HEK293 (cell line): ENCODE measurements at regions not wholly inside any gene's neighbourhood (a gene's known extent, or its start where the extent isn't known, plus 50 kb on each side); places are given as distances from the start of the nearest gene placed in this dataset.

Experiments
- CTCF ChIA-PET: fragments of 350-600 bp; formaldehyde crosslinking; extraction: SDS; loops from one replicate; lab custom pipeline; 2021; ENCODE audit warnings: antibody characterized with exemption; lab: Yijun Ruan, JAX
- POLR2A ChIA-PET: fragments of 300-600 bp; formaldehyde crosslinking; extraction: SDS; loops from one replicate; lab custom pipeline; 2020; ENCODE audit warnings: antibody characterized with exemption, inconsistent platforms; lab: Yijun Ruan, JAX
- H3K27ac ChIP-seq: fragments of 200-500 bp; sonication (Bioruptor generic); 2 replicates; pipeline ENCODE4 v1.5.1; 2014; ENCODE audit warnings: low read depth, low read length, control low read depth, inconsistent platforms; ENCODE audit errors: extremely low read depth
- H3K36me3 ChIP-seq, 2 experiments: fragments of 200-500 bp in 1 of 2; sonication (Bioruptor generic) in 1 of 2; 1 replicate in 1 of 2; 2 replicates in 1 of 2; pipeline ENCODE4 v1.5.1; 2014 to 2017; ENCODE audit warnings: inconsistent platforms in 2 of 2, low read length in 2 of 2; ENCODE audit not compliant: control insufficient read depth in 2 of 2, insufficient read depth in 1 of 2
- H3K4me1 ChIP-seq: fragments of 200-500 bp; sonication (Bioruptor generic); 2 replicates; pipeline ENCODE4 v1.5.1; 2014; ENCODE audit warnings: mild to moderate bottlenecking, low read length, inconsistent platforms; ENCODE audit not compliant: control insufficient read depth, insufficient read depth
- H3K4me3 ChIP-seq: 2 replicates; pipeline ENCODE4 v1.5.1; 2011; ENCODE audit warnings: low read depth, mild to moderate bottlenecking, control low read depth, low read length, moderate library complexity
- H3K9me3 ChIP-seq: fragments of 200-500 bp; sonication (Bioruptor generic); 2 replicates; pipeline ENCODE4 v1.5.1; 2014; ENCODE audit warnings: low read depth, low read length, inconsistent platforms; ENCODE audit not compliant: control insufficient read depth, insufficient read depth
- BCL11A ChIP-seq: fragments of 450-650 bp; formaldehyde crosslinking; IDR thresholded peaks from 2 replicates; pipeline ENCODE4 v1.5.1; 2016; ENCODE audit warnings: low read depth, missing biosample characterization, missing genetic modification characterization
- GLI4 ChIP-seq: fragments of 450-650 bp; formaldehyde crosslinking; IDR thresholded peaks from 2 replicates; pipeline ENCODE4 v1.5.1; 2016; ENCODE audit warnings: missing biosample characterization, missing genetic modification characterization
- HOXC10 ChIP-seq: sonication (generic); formaldehyde crosslinking; IDR thresholded peaks from 2 replicates; pipeline ENCODE4 v1.8.1; 2023; ENCODE audit warnings: mild to moderate bottlenecking, missing genetic modification reagents
- KLF1 ChIP-seq: fragments of 450-650 bp; formaldehyde crosslinking; IDR thresholded peaks from 2 replicates; pipeline ENCODE4 v1.5.1; 2016; ENCODE audit warnings: missing biosample characterization, missing genetic modification characterization
- SALL2 ChIP-seq: fragments of 450-650 bp; formaldehyde crosslinking; IDR thresholded peaks from 2 replicates; pipeline ENCODE4 v1.5.0; 2017; ENCODE audit warnings: missing biosample characterization, mild to moderate bottlenecking, missing genetic modification characterization, borderline replicate concordance
- SP2 ChIP-seq: fragments of 450-650 bp; formaldehyde crosslinking; IDR thresholded peaks from 2 replicates; pipeline ENCODE4 v1.5.1; 2016; ENCODE audit warnings: missing biosample characterization, missing genetic modification characterization
- ZBTB1 ChIP-seq: fragments of 450-650 bp; formaldehyde crosslinking; IDR thresholded peaks from 2 replicates; pipeline ENCODE4 v1.5.1; 2016; ENCODE audit warnings: missing biosample characterization, missing genetic modification characterization
- ZBTB21 ChIP-seq: fragments of 450-650 bp; formaldehyde crosslinking; IDR thresholded peaks from 2 replicates; pipeline ENCODE4 v1.5.1; 2017; ENCODE audit warnings: missing biosample characterization, missing genetic modification characterization
- ZBTB48 ChIP-seq: fragments of 450-650 bp; formaldehyde crosslinking; IDR thresholded peaks from 2 replicates; pipeline ENCODE4 v1.5.1; 2016; ENCODE audit warnings: missing biosample characterization, missing genetic modification characterization
- ZIC2 ChIP-seq: fragments of 450-650 bp; formaldehyde crosslinking; IDR thresholded peaks from 2 replicates; pipeline ENCODE4 v1.5.1; 2016; ENCODE audit warnings: missing biosample characterization, missing genetic modification characterization
- ZNF2 ChIP-seq: fragments of 450-650 bp; formaldehyde crosslinking; IDR thresholded peaks from 2 replicates; pipeline ENCODE4 v1.5.1; 2016; ENCODE audit warnings: missing biosample characterization, missing genetic modification characterization
- ZNF223 ChIP-seq: fragments of 450-650 bp; formaldehyde crosslinking; IDR thresholded peaks from 2 replicates; pipeline ENCODE4 v1.5.1; 2016; ENCODE audit warnings: missing biosample characterization, missing genetic modification characterization
- ZNF335 ChIP-seq: fragments of 450-650 bp; formaldehyde crosslinking; conservative IDR thresholded peaks from 2 replicates; pipeline ENCODE4 v1.5.1; 2016; ENCODE audit warnings: missing biosample characterization, missing genetic modification characterization
- ZNF571 ChIP-seq: fragments of 450-650 bp; formaldehyde crosslinking; IDR thresholded peaks from 2 replicates; pipeline ENCODE4 v1.5.0; 2017; ENCODE audit warnings: missing biosample characterization, missing genetic modification characterization
- ZNF677 ChIP-seq: fragments of 450-650 bp; IDR thresholded peaks from 2 replicates; pipeline ENCODE4 v1.5.0; 2018; ENCODE audit warnings: missing biosample characterization, mild to moderate bottlenecking, missing genetic modification characterization, moderate library complexity
- ZNF837 ChIP-seq: fragments of 450-650 bp; formaldehyde crosslinking; IDR thresholded peaks from 2 replicates; pipeline ENCODE4 v1.5.1; 2016; ENCODE audit warnings: missing biosample characterization, missing genetic modification characterization
- TF ChIP-seq, protein P1 (sequence below): sonication (generic); formaldehyde crosslinking; IDR thresholded peaks from 2 replicates; pipeline ENCODE4 v1.8.1; 2022; ENCODE audit warnings: mild to moderate bottlenecking, moderate library complexity, missing genetic modification reagents
- TF ChIP-seq, protein P2 (sequence below): fragments of 450-650 bp; formaldehyde crosslinking; IDR thresholded peaks from 2 replicates; pipeline ENCODE4 v1.5.1; 2016; ENCODE audit warnings: missing biosample characterization, missing genetic modification characterization
- TF ChIP-seq, protein P3 (sequence below): fragments of 450-650 bp; formaldehyde crosslinking; IDR thresholded peaks from 2 replicates; pipeline ENCODE4 v1.5.1; 2017; ENCODE audit warnings: missing biosample characterization, mild to moderate bottlenecking, missing genetic modification characterization, moderate library complexity
- TF ChIP-seq, protein P4 (sequence below): fragments of 450-650 bp; formaldehyde crosslinking; IDR thresholded peaks from 2 replicates; pipeline ENCODE4 v1.5.1; 2016; ENCODE audit warnings: missing biosample characterization, missing genetic modification characterization
- TF ChIP-seq, protein P5 (sequence below): fragments of 450-650 bp; formaldehyde crosslinking; IDR thresholded peaks from 2 replicates; pipeline ENCODE4 v1.5.1; 2016; ENCODE audit warnings: missing biosample characterization, missing genetic modification characterization
- TF ChIP-seq, protein P6 (sequence below): fragments of 450-650 bp; formaldehyde crosslinking; IDR thresholded peaks from 2 replicates; pipeline ENCODE4 v1.5.1; 2017; ENCODE audit warnings: missing biosample characterization, missing genetic modification characterization

DNA sequence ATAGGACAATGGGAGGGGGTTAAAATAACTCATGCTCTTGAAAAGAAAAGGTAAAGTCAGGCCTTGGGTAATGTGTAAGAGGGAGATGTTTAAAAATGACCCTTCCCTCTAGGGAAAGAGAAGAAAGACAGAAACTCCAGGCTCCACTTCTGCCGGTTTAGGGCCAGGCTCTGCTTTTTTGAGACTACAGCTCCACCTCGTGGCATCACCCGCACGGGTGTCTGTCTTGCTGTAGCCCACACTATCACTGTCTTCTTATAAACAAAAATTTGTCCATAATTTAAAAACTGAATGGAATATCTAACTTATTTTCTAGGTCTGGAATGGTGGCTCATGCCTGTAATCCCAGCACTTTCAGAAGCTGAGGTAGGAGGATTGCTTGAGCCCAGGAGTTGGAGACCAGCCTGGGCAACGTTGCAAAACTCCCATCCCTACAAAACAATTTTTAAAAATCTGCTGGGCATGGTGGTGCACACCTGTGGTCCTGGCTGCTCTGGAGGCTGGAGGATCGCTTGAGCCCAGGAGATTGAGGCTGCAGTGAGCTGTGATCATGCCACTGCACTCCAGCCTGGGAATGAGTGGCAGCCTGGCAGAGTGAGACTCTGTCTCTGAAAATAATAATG is 65.1 kb upstream of the GTF3A start (continued):
- TF ChIP-seq, protein P1, sequence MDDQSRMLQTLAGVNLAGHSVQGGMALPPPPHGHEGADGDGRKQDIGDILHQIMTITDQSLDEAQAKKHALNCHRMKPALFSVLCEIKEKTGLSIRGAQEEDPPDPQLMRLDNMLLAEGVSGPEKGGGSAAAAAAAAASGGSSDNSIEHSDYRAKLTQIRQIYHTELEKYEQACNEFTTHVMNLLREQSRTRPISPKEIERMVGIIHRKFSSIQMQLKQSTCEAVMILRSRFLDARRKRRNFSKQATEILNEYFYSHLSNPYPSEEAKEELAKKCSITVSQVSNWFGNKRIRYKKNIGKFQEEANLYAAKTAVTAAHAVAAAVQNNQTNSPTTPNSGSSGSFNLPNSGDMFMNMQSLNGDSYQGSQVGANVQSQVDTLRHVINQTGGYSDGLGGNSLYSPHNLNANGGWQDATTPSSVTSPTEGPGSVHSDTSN (CRISPR knock-in tag): no peak
- no peak for TF ChIP-seq BCL11A
- TF ChIP-seq ZNF571 (tag by site-specific recombination): no peak
- TF ChIP-seq ZNF837 (tag by site-specific recombination): no peak
- TF ChIP-seq, protein P2, sequence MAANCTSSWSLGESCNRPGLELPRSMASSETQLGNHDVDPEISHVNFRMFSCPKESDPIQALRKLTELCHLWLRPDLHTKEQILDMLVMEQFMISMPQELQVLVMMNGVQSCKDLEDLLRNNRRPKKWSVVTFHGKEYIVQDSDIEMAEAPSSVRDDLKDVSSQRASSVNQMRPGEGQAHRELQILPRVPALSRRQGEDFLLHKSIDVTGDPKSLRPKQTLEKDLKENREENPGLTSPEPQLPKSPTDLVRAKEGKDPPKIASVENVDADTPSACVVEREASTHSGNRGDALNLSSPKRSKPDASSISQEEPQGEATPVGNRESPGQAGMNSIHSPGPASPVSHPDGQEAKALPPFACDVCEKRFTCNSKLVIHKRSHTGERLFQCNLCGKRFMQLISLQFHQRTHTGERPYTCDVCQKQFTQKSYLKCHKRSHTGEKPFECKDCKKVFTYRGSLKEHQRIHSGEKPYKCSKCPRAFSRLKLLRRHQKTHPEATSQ (tag by site-specific recombination): no peak
- no peak for TF ChIP-seq ZBTB1 (tag by site-specific recombination)
- TF ChIP-seq ZNF677 (tag by site-specific recombination): no peak
- no peak for TF ChIP-seq SP2 (tag by site-specific recombination)
- no peak for TF ChIP-seq HOXC10 (CRISPR knock-in tag)

DNA sequence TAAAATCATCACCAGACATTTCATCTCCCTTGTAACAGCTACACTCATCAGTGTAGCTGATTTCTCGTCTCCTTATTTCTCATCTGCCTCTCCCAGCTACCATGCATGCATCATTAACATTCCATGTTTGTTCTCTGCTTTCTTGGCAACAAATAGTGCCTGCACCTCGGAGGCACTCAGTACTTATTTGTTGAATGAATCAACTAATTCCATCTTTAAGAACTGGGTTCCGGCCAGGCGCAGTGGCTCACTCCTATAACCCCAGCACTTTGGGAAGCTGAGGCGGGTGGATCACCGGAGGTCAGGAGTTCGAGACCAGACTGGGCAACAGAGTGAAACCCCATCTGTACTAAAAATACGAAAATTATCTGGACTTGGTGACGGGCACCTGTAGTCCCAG is 63.9 kb upstream of the GTF3A start:
- CTCF ChIA-PET: interaction anchor here (0.6 to 5.7 kb wide), 10 partner anchors 17 to 624 kb away, joined by 3 to 124 read pairs (median 5); no protein-coding TSS in a partner anchor
- Histone ChIP-seq H3K4me3 (no peak overlapping the region), H3K9me3 (no peaks in the 10 kb centered on the region), H3K4me1 (no peaks in the 10 kb centered on the region), H3K27ac (no peak overlapping the region), H3K36me3 (no peaks in the 10 kb centered on the region)
- TF ChIP-seq ZBTB48 (tag by site-specific recombination) (no peak), SALL2 (tag by site-specific recombination) (no peak), KLF1 (tag by site-specific recombination) (no peak), ZNF223 (no peak), ZIC2 (tag by site-specific recombination) (no peak), GLI4 (no peak)
- TF ChIP-seq, protein P3, sequence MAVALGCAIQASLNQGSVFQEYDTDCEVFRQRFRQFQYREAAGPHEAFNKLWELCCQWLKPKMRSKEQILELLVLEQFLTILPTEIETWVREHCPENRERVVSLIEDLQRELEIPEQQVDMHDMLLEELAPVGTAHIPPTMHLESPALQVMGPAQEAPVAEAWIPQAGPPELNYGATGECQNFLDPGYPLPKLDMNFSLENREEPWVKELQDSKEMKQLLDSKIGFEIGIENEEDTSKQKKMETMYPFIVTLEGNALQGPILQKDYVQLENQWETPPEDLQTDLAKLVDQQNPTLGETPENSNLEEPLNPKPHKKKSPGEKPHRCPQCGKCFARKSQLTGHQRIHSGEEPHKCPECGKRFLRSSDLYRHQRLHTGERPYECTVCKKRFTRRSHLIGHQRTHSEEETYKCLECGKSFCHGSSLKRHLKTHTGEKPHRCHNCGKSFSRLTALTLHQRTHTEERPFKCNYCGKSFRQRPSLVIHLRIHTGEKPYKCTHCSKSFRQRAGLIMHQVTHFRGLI (tag by site-specific recombination): no peak
- TF ChIP-seq, protein P4, sequence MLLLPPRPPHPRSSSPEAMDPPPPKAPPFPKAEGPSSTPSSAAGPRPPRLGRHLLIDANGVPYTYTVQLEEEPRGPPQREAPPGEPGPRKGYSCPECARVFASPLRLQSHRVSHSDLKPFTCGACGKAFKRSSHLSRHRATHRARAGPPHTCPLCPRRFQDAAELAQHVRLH (tag by site-specific recombination): no peak
- POLR2A ChIA-PET: no interaction called here

DNA sequence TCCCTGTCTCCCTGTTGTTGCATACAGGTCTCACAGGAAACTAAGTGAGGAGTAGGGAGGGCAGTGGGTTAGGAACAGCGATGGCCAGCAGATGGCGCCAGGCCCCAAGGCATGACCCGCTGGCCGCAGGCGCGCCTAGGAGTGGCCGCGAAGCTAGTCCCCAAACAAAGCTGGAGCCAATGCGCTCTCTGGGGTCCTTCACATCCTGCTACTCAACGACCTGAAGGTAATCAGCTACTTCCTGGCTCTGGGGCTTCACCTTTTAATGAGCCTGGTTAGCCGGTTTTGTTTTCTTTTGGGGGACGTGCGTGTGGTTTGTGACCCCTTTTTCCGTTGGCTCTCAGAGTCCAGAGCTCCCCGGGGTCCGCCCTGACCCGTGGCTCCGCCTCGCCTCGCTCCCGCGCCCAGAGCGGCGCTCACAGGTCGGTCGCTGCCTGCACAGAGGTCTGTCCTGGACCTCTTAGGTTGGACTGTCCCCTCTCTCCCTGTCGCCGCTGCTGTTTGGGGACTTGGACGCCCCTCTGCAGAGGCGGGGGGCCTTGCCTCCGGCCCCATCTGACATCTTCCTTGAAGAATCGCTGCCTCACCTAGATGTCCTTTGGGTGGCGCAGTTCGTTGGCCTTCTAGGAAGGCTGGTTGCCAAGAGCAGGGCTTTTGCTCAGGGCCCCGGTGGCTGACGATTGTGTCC is 62.2 kb upstream of the GTF3A start:
- Histone ChIP-seq H3K9me3 (no peaks in the 10 kb centered on the region), H3K4me3 (peak overlapping the region; percentile 35), H3K27ac (no peak overlapping the region; the same call in 1 of the 2 replicates), H3K4me1 (no peaks in the 10 kb centered on the region), H3K36me3 (no peaks in the 10 kb centered on the region)
- ChIA-PET POLR2A (interaction anchor here (0.7 to 1.2 kb wide), 2 partner anchors 379 to 465 kb away, joined by 3 read pairs; no protein-coding TSS in a partner anchor), CTCF (interaction anchor here (0.5 to 5.7 kb wide), 65 partner anchors 8 to 650 kb away, joined by 3 to 124 read pairs (median 3); partner anchors contain the start of gene LNX2)
- TF ChIP-seq, protein P5, sequence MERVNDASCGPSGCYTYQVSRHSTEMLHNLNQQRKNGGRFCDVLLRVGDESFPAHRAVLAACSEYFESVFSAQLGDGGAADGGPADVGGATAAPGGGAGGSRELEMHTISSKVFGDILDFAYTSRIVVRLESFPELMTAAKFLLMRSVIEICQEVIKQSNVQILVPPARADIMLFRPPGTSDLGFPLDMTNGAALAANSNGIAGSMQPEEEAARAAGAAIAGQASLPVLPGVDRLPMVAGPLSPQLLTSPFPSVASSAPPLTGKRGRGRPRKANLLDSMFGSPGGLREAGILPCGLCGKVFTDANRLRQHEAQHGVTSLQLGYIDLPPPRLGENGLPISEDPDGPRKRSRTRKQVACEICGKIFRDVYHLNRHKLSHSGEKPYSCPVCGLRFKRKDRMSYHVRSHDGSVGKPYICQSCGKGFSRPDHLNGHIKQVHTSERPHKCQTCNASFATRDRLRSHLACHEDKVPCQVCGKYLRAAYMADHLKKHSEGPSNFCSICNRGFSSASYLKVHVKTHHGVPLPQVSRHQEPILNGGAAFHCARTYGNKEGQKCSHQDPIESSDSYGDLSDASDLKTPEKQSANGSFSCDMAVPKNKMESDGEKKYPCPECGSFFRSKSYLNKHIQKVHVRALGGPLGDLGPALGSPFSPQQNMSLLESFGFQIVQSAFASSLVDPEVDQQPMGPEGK (tag by site-specific recombination): 0 out of 2 replicates have a peak, but pooled peaks have one; percentile 14
- 0 out of 2 replicates have a peak, but pooled peaks have one; percentile 17 for TF ChIP-seq ZNF2 (tag by site-specific recombination)
- TF ChIP-seq, protein P6, sequence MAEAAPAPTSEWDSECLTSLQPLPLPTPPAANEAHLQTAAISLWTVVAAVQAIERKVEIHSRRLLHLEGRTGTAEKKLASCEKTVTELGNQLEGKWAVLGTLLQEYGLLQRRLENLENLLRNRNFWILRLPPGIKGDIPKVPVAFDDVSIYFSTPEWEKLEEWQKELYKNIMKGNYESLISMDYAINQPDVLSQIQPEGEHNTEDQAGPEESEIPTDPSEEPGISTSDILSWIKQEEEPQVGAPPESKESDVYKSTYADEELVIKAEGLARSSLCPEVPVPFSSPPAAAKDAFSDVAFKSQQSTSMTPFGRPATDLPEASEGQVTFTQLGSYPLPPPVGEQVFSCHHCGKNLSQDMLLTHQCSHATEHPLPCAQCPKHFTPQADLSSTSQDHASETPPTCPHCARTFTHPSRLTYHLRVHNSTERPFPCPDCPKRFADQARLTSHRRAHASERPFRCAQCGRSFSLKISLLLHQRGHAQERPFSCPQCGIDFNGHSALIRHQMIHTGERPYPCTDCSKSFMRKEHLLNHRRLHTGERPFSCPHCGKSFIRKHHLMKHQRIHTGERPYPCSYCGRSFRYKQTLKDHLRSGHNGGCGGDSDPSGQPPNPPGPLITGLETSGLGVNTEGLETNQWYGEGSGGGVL (tag by site-specific recombination): no peak
- no peak for TF ChIP-seq KLF1 (tag by site-specific recombination)
- peak; percentile 92 for TF ChIP-seq ZNF335
- TF ChIP-seq, protein P2 (tag by site-specific recombination): no peak
- TF ChIP-seq ZBTB21 (tag by site-specific recombination): no peak
